D341Med (cell line): ENCODE measurements at regions not wholly inside any gene's neighbourhood (a gene's known extent, or its start where the extent isn't known, plus 50 kb on each side); places are given as distances from the start of the nearest gene placed in this dataset.
A peak's percentile ranks its signal among the peaks of the same experiment; 100 is the strongest.

Source experiments
- DNase-seq: peaks from one replicate; pipeline ENCODE4 v3.0.0; 2012; ENCODE audit warnings: low spot score

- DNase-seq, result no peak
Measured at GRCh38 chr16:27685807-27686206, 135.9 kb downstream of the KATNIP start.

DNA sequence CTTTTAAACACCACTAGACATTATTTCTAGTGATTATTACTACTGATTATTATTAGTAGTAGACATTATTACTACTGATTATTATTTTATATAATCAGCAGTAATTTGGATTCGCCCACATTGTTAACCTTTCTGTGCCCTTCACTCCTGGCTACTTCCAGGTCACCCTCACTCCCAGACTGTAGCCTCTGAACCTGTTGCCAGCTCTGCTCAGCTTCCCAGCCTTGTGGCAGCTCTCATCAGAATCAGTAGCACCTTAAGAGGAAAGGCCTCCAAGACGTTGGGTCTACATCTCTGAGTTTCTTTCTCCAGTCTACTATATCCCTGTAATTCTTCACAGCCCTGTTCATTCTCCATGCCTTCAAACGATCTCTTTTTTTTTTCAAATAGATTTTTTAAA is 137.0 kb downstream of the KATNIP start:
- DNase-seq, result no peak

GRCh38 chr16:27687605-27688004 is 137.7 kb downstream of the KATNIP start:
- DNase-seq, result no peak

GRCh38 chr16:27689711-27690110 is 139.8 kb downstream of the KATNIP start:
- DNase-seq, result no peak

DNA sequence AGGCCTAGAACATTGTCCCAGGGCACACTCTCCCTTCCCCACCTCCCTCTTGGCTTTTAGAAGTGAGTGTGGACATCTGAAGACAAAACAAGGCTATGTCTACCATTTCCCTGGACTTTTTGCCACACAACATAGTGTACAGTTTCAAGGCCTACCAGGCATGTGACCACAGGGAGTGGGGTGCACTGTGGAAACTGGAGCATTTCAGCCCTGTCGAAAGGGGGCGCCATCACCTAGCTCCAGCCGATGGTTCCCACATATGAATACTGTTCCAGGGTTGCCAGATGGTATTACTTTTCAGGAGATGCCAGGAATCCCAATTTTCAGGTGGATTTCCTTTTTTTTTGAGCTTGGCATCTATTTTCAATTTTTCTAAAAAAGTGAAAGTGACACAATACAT is 140.7 kb downstream of the KATNIP start:
- peak; percentile 80 for DNase-seq

DNA sequence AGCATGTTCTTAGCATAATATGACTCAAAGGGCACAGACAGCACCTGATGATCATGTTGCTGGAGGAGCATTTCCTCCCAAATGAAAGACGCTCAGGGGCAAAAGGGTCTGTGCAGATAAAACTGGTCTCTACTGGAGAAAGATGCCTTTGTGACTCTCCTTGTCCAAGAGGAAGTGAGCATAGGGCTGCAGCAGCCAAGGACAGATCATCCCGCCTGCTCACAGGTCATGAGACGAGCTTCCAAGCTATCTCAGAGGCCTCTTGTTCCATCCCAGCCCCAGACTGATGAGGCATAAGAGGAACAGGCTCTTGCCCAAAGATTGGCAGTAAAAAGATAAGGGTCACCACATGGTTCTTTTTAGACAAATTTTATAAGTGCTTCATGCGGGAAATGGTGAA is 141.8 kb downstream of the KATNIP start:
- no peak for DNase-seq

- DNase-seq, result no peak
Measured at GRCh38 chr16:27692576-27692975, 142.6 kb downstream of the KATNIP start.

DNA sequence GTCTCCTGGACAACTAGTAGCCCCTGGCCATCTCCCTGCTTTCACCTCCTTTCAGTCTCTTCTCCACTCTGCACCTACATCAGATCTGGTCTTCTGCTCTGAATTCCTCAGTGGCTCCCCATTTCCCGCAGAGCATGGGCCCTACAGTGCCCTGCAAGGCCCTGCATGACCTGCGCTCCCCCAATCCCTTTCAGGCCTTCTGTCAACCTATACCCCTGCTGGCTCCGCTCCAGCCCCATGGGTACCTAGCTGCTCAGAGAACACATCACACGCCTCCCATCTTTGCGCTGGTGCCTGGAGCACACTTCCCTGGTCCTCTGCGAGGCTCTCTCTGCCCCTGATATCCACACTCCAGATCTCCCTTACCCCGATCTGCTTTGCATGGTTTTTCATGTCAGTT is 145.2 kb downstream of the KATNIP start:
- no peak for DNase-seq

- peak; percentile 87 for DNase-seq
Measured at GRCh38 chr16:27698266-27698665, 148.3 kb downstream of the KATNIP start.

GRCh38 chr16:27698746-27699145 is 148.8 kb downstream of the KATNIP start:
- no peak for DNase-seq

GRCh38 chr16:27699540-27699939 is 149.6 kb downstream of the KATNIP start:
- DNase-seq, result no peak

- no peak for DNase-seq
Measured at GRCh38 chr16:27700304-27700995, 150.5 kb downstream of the KATNIP start.

DNA sequence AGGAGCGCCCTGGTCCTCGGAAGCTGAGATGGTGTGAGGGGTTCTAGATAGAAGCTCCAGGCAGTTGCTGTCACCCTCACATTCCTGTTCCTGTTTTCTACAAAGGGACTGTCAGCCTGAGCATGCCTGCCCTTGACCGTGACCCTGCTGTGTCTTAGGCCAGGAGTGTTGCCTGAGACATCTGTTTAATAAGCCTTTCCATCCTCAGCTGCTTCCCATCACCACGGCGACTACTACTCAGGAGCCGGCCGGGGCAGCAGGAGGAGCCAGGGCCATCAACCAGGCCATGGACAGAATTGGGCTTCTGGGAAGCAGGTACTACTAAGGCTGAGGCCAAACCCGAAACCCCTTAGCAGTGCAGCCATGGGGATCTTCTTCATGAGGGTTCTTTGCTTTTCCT is 151.4 kb downstream of the KATNIP start:
- DNase-seq, result no peak

DNA sequence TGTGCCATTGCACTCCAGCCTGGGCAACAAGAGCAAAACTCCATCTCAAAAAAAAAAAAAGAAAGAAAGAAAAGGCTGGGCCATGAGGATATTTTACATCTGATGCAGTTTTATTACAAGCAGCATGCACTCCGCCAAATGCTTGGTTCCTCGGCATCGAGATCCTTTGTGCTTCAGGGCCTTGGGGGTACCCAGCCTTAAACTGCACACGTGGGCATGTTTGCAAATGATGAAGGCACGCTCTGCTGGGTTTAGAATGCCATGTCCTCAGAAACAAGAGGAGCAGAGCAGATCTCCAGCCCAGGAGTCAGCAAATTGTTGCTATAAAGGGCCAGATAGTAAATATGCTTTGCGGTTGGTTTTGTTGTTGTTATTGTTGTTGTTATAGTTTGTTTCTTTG is 153.2 kb downstream of the KATNIP start:
- DNase-seq, result no peak

DNA sequence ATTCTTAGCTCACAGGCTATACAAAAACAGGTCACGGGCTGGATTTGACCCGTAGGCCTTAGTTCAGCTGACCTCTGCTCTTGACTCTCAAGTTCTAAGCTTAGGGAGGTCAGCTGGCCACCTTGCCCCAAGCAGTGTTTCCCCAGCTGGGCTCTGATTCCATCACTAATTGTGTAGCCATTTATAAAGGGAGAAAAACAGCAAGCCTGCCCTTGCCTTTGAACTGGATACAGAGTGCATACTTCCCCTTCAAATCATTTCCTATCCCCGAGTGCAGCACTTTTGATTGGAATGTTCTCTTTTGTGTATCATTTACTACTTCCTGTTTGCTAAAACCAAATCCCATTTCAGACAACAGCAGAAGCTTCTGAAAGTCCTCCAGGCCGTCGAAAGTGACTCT is 153.6 kb downstream of the KATNIP start:
- no peak for DNase-seq

GRCh38 chr16:27704252-27704651 is 154.3 kb downstream of the KATNIP start:
- no peak for DNase-seq

GRCh38 chr16:27706156-27706865 is 156.4 kb downstream of the KATNIP start:
- no peak for DNase-seq

DNA sequence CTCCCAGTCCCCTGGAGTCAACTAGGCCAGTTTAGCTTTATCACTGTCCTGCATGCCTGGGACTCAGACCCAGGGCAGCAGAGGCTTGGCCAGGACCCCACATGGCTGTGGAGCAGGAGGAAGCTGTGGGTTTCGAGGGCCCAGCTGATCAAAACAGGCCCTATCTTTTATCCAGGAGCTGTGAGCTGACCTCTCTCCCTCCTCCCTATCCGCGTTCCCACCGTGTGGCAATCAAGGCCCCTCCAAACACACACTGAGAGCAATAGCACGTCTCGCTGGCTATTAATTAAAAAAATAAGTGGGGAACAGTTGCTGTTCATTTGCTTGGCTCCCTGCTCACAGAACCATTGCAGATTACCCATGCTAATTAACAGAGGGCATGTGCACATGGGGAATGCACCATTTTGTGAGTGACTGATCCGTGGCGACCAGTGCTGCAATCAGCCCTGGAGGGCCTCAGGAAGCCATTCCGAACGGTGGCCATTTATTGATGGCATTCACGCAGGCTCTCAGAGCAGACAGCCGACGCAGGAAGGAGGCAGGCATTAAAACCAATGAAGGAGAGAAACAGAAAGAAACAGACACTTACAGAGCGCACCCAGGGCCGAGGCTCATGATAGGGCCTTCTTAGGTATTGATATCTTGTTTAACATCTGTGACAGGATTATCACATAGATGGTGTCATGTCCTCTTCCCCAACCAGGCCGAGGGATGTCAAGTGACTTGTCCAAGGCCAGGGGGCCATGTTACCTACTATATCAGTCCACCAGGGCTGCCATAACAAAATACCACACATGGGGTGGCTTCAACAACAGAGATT is 157.1 kb downstream of the KATNIP start:
- no peak for DNase-seq

GRCh38 chr16:27708651-27709050 is 158.7 kb downstream of the KATNIP start:
- DNase-seq, result no peak

DNA sequence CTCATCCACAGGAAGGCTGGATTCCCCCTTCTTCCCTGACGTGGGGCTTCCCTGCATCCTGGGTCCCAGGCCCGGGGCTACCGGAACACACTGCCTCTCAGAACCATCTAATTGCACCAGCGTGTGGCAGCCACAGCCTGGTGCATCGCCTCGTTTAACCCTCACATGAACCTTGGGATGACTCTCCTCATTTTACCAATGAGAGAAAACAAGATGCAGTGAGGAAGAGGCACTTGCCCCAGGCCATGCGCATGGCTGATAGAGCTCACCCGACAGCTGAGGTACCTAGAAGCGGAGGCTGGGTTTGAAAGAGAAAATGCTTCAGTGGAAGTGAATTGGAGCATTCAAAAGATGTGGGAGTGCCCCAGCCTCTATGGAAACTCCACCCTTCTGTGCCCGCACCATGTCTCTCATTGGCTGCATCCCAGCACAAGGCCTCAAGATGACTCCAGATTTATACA is 162.3 kb downstream of the KATNIP start:
- no peak for DNase-seq

DNA sequence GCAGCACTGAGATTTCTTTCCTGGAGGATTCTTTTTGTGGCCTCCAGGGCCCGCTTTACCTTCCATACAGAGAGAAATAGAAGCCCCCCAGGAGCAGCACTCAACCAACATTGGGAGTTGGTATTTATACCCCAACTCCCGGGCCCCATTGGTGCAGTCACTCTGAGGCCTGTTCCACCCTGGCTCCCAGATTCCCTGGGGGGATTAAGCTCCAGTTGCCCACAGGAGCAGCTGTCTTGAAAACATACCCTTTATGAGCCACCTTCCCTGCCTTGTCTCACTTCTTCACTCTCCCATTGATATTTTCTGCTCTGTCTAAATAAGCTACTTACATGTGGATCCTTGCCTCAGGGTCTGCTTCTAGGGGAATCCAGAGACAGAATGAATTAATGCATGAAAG is 167.8 kb downstream of the KATNIP start:
- DNase-seq, result peak; percentile 71

DNA sequence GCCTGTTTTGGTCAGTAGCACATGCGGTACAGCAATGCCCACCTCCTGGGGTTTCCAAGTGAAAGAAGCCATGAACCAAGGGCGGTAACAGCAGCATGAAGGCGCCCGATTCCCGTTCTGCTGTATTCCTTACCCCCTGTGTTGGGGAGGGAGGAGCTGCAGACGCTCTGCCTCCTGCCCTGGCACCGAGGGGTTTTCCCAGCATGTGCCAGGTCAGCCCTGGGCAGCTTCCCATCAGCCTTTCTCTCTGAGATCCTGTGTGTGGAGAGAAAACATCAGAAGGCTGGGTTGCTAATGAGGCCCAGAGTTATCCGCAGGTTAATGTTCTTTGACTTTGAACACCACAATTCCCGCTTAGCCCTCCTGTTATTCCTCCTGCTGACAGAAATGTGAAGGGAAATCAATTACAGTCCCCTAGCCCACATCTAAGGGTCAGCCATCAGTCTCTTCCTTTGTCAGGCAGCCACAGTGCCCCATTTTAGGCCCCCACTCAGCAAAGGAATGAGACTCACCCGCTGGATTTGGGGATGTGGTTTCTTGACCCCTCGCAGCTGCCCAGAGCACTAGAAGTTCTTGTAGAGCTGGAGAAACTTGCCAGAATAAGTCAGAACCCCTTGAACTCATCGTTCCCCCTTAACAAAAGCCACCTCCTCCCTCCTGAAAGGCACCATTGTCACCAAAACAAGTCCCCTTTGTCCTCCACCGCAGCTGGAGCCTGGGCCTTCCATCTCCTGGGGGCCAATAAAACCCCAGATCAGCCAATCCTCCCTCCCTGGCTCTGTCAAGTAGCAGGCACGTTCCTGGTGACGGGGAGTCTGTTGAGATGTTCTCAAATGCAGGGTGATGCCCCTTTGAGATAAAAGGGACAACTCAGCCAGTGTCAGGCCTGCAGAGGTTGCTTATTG is 168.5 kb downstream of the KATNIP start:
- DNase-seq, result no peak
